ENCODE measurements at regions not wholly inside any gene's neighbourhood (a gene's known extent, or its start where the extent isn't known, plus 50 kb on each side); places are given as distances from the start of the nearest gene placed in this dataset.
A peak's percentile ranks its signal among the peaks of the same experiment; 100 is the strongest.

DNA sequence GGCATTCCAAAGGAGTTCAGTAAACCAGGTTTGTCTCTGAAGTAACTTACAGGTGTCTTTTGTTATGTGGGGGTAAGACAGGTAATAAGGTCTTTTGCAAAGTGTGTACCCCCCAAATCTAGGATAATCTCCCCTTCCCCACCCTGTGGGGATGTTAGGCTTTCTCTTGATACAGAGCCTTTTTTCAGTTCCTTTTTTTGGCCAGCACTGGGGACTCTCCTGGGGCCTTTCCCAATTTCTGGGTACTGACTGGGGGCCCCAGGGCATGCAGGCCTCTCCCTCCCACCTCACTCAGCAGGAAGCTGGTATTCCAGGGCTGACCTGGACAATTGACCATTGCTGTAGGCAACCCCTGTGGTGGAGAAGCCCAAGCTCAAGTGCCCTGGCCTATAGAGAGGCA is 84.3 kb upstream of the IRX6 start:
- TF ChIP-seq, protein P1, sequence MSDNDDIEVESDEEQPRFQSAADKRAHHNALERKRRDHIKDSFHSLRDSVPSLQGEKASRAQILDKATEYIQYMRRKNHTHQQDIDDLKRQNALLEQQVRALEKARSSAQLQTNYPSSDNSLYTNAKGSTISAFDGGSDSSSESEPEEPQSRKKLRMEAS (IDR thresholded peaks at IDR 0.05; ENCODE audit: low read depth, low read length), result no peak
- TF ChIP-seq MYC (IDR thresholded peaks at IDR 0.05; ENCODE audit: low read depth, low read length), result no peak
- TF ChIP-seq, protein P2, sequence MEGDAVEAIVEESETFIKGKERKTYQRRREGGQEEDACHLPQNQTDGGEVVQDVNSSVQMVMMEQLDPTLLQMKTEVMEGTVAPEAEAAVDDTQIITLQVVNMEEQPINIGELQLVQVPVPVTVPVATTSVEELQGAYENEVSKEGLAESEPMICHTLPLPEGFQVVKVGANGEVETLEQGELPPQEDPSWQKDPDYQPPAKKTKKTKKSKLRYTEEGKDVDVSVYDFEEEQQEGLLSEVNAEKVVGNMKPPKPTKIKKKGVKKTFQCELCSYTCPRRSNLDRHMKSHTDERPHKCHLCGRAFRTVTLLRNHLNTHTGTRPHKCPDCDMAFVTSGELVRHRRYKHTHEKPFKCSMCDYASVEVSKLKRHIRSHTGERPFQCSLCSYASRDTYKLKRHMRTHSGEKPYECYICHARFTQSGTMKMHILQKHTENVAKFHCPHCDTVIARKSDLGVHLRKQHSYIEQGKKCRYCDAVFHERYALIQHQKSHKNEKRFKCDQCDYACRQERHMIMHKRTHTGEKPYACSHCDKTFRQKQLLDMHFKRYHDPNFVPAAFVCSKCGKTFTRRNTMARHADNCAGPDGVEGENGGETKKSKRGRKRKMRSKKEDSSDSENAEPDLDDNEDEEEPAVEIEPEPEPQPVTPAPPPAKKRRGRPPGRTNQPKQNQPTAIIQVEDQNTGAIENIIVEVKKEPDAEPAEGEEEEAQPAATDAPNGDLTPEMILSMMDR (IDR thresholded peaks at IDR 0.05; ENCODE audit: low read depth, low read length), result no peak
- TF ChIP-seq POLR2A (IDR thresholded peaks at IDR 0.05; ENCODE audit: extremely low read depth, insufficient read length), result no peak
- no peak overlapping the region for H3K4me3 ChIP-seq (ENCODE audit: low read depth, low read length)
- DNase-seq (ENCODE audit: low read depth), result no peak

DNA sequence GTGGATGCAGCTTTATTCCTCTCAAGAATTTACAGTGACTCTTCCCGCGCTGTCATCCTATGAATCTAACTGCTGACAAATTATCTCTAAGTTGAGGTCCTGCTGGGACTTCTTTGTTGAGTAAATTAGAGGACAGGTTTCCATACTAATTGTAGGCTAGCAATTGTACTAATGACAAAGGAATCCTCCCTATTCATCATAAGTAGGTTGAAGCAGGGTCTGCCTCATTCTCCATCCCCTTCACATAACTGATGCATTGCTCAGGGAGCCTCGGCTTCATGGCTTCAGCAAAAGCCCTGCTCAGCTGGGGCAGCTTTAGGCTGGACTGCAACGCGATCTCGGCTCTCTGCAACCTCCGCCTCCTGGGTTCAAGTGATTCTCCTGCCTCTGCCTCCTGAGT is 83.1 kb upstream of the IRX6 start:
- TF ChIP-seq, protein P1 (IDR thresholded peaks at IDR 0.05; ENCODE audit: low read depth, low read length), result no peak
- TF ChIP-seq MYC (IDR thresholded peaks at IDR 0.05; ENCODE audit: low read depth, low read length), result no peak
- DNase-seq (ENCODE audit: low read depth), result no peak
- no peak overlapping the region for H3K4me3 ChIP-seq (ENCODE audit: low read depth, low read length)

DNA sequence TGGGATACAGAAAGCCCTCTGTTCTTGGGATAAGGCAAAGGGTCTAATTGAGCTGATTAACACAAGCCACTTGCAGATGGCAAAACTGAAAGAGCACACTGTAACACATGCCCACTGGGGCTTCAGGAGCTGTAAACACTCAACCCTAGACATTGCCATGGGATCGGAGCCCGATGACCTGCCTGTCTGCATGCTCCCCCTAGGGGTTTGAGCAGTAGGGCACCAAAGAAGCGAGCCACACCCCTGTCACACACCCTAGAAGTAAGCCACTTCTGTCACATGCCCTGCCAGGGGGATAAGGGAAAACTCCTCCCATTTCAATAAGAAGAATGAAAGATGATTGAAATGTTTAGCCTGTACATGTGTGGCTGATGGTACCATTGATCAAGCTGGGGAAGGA is 81.3 kb upstream of the IRX6 start:
- TF ChIP-seq, protein P1 (IDR thresholded peaks at IDR 0.05; ENCODE audit: low read depth, low read length), result no peak
- TF ChIP-seq MYC (IDR thresholded peaks at IDR 0.05; ENCODE audit: low read depth, low read length) (no peak), POLR2A (IDR thresholded peaks at IDR 0.05; ENCODE audit: extremely low read depth, insufficient read length) (no peak)
- TF ChIP-seq, protein P2 (IDR thresholded peaks at IDR 0.05; ENCODE audit: low read depth, low read length), result no peak
- no peak overlapping the region for H3K4me3 ChIP-seq (ENCODE audit: low read depth, low read length)
- DNase-seq (ENCODE audit: low read depth), result peak; percentile 14

DNA sequence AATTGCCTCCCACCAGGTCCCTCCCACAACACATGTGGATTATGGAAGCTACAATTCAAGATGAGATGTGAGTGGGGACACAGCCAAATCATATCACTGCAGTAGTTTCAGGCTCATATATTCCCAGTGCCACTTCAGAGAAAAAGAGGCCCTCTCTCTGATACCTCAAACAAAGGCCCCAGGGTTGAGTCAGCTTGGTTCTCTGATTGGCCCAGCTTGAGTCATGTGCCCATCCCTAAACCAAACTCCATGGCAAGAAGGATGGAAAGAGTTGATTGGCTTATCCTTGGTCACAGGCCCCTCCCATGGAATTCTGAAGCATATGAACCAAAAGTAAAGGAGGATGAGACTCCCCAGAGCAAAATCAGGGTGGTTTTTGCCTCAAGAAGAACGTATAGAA is 75.9 kb upstream of the IRX6 start:
- H3K4me3 ChIP-seq (ENCODE audit: low read depth, low read length), result no peak overlapping the region
- DNase-seq (ENCODE audit: low read depth), result no peak
- TF ChIP-seq, protein P2 (IDR thresholded peaks at IDR 0.05; ENCODE audit: low read depth, low read length), result no peak
- TF ChIP-seq POLR2A (IDR thresholded peaks at IDR 0.05; ENCODE audit: extremely low read depth, insufficient read length) (no peak), MYC (IDR thresholded peaks at IDR 0.05; ENCODE audit: low read depth, low read length) (no peak)
- TF ChIP-seq, protein P1 (IDR thresholded peaks at IDR 0.05; ENCODE audit: low read depth, low read length), result no peak

DNA sequence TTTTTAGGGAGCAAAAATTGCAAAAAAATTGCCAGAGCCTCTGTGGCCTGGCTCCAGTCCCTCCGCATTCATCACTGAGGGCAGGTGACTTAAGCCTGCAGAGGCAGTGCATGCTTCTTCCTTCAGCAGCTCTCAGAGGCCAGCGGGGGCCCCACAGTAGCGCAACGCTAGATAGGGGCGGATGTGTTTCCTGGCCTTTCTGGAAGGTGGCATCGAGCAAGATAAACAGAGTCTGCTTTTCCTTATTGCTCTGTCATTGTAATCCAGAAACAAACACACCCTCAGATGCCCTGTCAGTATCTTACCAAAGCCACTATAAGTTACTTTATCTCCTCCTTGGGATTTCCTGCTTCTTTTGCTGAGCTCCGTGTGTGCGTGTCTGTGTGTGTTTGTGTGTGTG is 75.5 kb upstream of the IRX6 start:
- H3K4me3 ChIP-seq (ENCODE audit: low read depth, low read length), result no peak overlapping the region
- no peak for TF ChIP-seq POLR2A (IDR thresholded peaks at IDR 0.05; ENCODE audit: extremely low read depth, insufficient read length)
- TF ChIP-seq, protein P2 (IDR thresholded peaks at IDR 0.05; ENCODE audit: low read depth, low read length), result no peak
- no peak for TF ChIP-seq MYC (IDR thresholded peaks at IDR 0.05; ENCODE audit: low read depth, low read length)
- TF ChIP-seq, protein P1 (IDR thresholded peaks at IDR 0.05; ENCODE audit: low read depth, low read length), result no peak
- no peak for DNase-seq (ENCODE audit: low read depth)

DNA sequence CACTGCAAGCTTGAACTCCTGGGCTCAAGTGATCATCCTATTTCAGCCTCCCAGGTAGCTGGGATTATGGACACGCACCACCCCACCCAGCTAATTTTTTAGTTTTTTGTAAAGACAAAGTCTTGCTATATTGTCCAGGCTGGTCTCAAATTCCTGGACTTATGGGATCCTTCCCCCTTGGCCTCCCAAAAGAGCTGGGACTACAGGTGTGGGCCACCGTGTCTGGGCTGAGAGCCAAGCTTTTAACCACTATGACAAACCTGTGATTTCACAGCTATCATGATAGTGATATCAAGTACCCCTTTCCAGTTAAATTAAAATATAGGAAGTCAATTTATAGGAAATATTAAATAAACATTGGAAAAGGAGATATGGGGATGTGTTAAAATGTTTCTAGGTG is 74.6 kb upstream of the IRX6 start:
- DNase-seq (ENCODE audit: low read depth), result no peak
- TF ChIP-seq, protein P2 (IDR thresholded peaks at IDR 0.05; ENCODE audit: low read depth, low read length), result no peak
- TF ChIP-seq, protein P1 (IDR thresholded peaks at IDR 0.05; ENCODE audit: low read depth, low read length), result no peak
- TF ChIP-seq POLR2A (IDR thresholded peaks at IDR 0.05; ENCODE audit: extremely low read depth, insufficient read length) (no peak), MYC (IDR thresholded peaks at IDR 0.05; ENCODE audit: low read depth, low read length) (no peak)
- H3K4me3 ChIP-seq (ENCODE audit: low read depth, low read length), result no peak overlapping the region

Measured in NB4 (cell line).